ENCODE measurements at regions not wholly inside any gene's neighbourhood (a gene's known extent, or its start where the extent isn't known, plus 50 kb on each side); places are given as distances from the start of the nearest gene placed in this dataset.

- no peak for DNase-seq (ENCODE audit: extremely low spot score)
- ChIA-PET CTCF (no interaction called here), POLR2A (no interaction called here)
- TF ChIP-seq CTCF (IDR thresholded peaks at IDR 0.05; ENCODE audit: control extremely low read depth, extremely low read depth, low read depth, missing control alignments) = no peak
Observed at GRCh38 chr18:32848826-32849225, 76.0 kb upstream of the KLHL14 start.

DNA sequence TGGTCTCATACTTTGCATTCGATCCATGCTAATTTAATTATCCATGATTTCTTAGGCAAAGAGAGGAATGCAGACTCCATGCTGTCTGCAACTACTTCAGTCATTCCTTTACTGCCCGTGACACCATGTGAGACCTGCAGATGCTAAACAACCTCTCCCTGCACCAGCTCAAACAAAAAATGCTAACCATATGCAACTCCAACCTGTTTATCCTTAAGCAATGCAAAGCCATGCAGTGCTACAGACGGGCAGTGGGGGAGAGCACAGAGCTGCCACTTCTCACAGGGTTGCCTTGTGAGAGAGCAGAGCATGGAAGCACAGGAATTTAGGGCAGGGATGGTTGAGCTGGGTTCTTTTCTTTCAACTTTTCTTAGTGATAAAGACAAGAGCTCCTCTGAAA, 74.9 kb upstream of the KLHL14 start:
- POLR2A ChIA-PET = no interaction called here
- no peak for TF ChIP-seq CTCF (IDR thresholded peaks at IDR 0.05; ENCODE audit: control extremely low read depth, extremely low read depth, low read depth, missing control alignments)
- no peak for DNase-seq (ENCODE audit: extremely low spot score)
- CTCF ChIA-PET = interaction anchor here (1.2 kb wide), 1 partner anchor 17 kb away, joined by 3 read pairs; no protein-coding TSS in a partner anchor

- ChIA-PET POLR2A (no interaction called here), CTCF (no interaction called here)
- TF ChIP-seq CTCF (IDR thresholded peaks at IDR 0.05; ENCODE audit: control extremely low read depth, extremely low read depth, low read depth, missing control alignments) = no peak
- no peak for DNase-seq (ENCODE audit: extremely low spot score)
Observed at GRCh38 chr18:32846896-32847295, 74.1 kb upstream of the KLHL14 start.

DNA sequence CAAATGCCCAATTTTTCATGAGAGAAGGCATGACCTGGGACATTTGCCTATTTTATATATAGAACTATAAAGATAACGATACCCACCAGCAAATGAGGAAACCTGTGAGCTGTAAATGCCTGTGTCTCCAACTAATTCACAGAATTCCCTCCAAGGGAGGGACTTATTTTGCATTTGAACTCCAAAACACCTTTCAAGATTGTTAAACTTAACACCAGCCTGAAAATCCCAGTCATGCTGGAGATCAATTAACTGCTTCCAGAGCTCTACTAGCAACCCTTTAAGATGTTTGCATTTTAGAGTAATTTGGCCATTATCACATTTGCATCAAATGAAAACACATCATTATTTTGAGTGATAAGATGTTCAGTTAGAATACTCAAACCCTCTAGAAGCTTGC, 68.1 kb upstream of the KLHL14 start:
- ChIA-PET POLR2A (no interaction called here), CTCF (interaction anchor here (3.0 kb wide), 1 partner anchor 12 kb away, joined by 11 read pairs; no protein-coding TSS in a partner anchor)
- TF ChIP-seq CTCF (IDR thresholded peaks at IDR 0.05; ENCODE audit: control extremely low read depth, extremely low read depth, low read depth, missing control alignments) = no peak
- DNase-seq (ENCODE audit: extremely low spot score) = no peak

GRCh38 chr18:32835951-32836350, 63.1 kb upstream of the KLHL14 start:
- TF ChIP-seq CTCF (IDR thresholded peaks at IDR 0.05; ENCODE audit: control extremely low read depth, extremely low read depth, low read depth, missing control alignments) = no peak
- DNase-seq (ENCODE audit: extremely low spot score) = no peak
- CTCF ChIA-PET = interaction anchor here (1.3 kb wide), 1 partner anchor 17 kb away, joined by 3 read pairs; no protein-coding TSS in a partner anchor
- POLR2A ChIA-PET = no interaction called here

DNA sequence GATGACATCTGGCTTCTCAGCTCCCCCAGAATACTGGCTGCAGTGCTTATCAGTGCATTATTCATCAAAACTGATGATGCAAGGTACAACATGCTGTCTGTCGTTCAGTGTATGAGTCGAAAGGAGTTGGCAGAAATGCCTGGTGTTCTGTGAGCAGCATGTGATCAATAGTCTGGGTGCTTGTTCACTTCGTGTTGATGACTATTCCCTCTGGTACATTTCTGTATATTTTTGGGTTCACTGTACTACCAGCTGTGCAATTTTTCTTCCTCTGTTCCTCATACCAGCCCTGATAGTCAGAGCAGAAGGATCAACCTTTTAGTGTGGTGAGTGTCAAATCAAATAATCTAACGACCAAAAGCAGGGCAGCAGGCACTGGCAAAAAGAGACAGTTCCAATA, 59.0 kb upstream of the KLHL14 start:
- ChIA-PET CTCF (no interaction called here), POLR2A (no interaction called here)
- DNase-seq (ENCODE audit: extremely low spot score) = no peak
- TF ChIP-seq CTCF (IDR thresholded peaks at IDR 0.05; ENCODE audit: control extremely low read depth, extremely low read depth, low read depth, missing control alignments) = no peak

GRCh38 chr18:32823226-32823625, 50.4 kb upstream of the KLHL14 start:
- TF ChIP-seq CTCF (IDR thresholded peaks at IDR 0.05; ENCODE audit: control extremely low read depth, extremely low read depth, low read depth, missing control alignments) = no peak
- CTCF ChIA-PET = no interaction called here
- no peak for DNase-seq (ENCODE audit: extremely low spot score)

More at GRCh38 chr18:32823226-32823625, 50.4 kb upstream of the KLHL14 start:
- POLR2A ChIA-PET = no interaction called here

All from GM10248 (cell line).